Osteocyte (in vitro differentiated cells): ENCODE measurements at regions not wholly inside any gene's neighbourhood (a gene's known extent, or its start where the extent isn't known, plus 50 kb on each side); places are given as distances from the start of the nearest gene placed in this dataset.
"Not testable (repeated sequence)": the region's sequence is repeated elsewhere in the genome, so short reads cannot be mapped to it uniquely, and the experiment has no call there.

ENCODE experiments used
- DNase-seq: peaks from one replicate; pipeline ENCODE4 v3.0.0; 2021; ENCODE audit warnings: mixed read lengths; ENCODE audit not compliant: unreplicated experiment; ENCODE audit errors: extremely low spot score
- H3K27ac Mint-ChIP-seq: one replicate; pipeline ENCODE4 v1.8.0; 2021; ENCODE audit warnings: mild to moderate bottlenecking, mixed read lengths; ENCODE audit not compliant: unreplicated experiment
- H3K27me3 Mint-ChIP-seq: one replicate; pipeline ENCODE4 v1.8.0; 2021; ENCODE audit warnings: mixed read lengths; ENCODE audit not compliant: unreplicated experiment
- H3K36me3 Mint-ChIP-seq: one replicate; pipeline ENCODE4 v1.8.0; 2021; ENCODE audit warnings: mixed read lengths; ENCODE audit not compliant: unreplicated experiment
- H3K4me1 Mint-ChIP-seq: one replicate; pipeline ENCODE4 v1.8.0; 2021; ENCODE audit warnings: mixed read lengths; ENCODE audit not compliant: unreplicated experiment
- H3K4me3 Mint-ChIP-seq: one replicate; pipeline ENCODE4 v1.8.0; 2021; ENCODE audit warnings: mild to moderate bottlenecking, moderate library complexity, mixed read lengths; ENCODE audit not compliant: unreplicated experiment
- H3K9me3 Mint-ChIP-seq: one replicate; pipeline ENCODE4 v1.8.0; 2021; ENCODE audit warnings: mixed read lengths; ENCODE audit not compliant: unreplicated experiment
- TF ChIP-seq, protein P1 (sequence below): fragments of 200-600 bp; sonication (generic); IDR thresholded peaks from 2 replicates; pipeline ENCODE4 v1.5.0; 2021; ENCODE audit warnings: antibody characterized with exemption, mild to moderate bottlenecking, moderate library complexity

DNA sequence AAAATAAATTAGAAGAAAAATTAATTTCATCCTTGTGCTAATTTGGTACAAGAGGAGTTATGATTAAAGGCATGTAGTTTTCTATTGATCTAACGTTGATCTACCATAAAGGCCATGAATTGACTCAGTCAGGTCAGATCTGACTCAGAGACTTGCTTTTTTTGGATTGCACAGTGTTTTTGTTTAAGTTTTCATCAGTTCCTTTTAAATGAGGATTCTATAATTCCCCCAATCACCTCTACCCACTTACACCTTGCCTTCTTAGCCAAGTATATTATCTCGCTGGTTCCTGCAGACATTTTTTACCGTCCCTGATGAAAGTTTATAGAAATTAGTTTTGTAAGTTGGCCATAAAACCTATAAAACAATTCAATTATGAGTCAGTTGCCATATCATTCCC lies 132.4 kb upstream of the PALS2 start:
- Mint-ChIP-seq H3K4me3 (no peak overlapping the region), H3K27ac (no peak overlapping the region), H3K36me3 (no peaks in the 10 kb centered on the region), H3K4me1 (no peaks in the 10 kb centered on the region), H3K27me3 (peaks cover 8% of the 10 kb centered on the region), H3K9me3 (no peaks in the 10 kb centered on the region)
- TF ChIP-seq, protein P1, sequence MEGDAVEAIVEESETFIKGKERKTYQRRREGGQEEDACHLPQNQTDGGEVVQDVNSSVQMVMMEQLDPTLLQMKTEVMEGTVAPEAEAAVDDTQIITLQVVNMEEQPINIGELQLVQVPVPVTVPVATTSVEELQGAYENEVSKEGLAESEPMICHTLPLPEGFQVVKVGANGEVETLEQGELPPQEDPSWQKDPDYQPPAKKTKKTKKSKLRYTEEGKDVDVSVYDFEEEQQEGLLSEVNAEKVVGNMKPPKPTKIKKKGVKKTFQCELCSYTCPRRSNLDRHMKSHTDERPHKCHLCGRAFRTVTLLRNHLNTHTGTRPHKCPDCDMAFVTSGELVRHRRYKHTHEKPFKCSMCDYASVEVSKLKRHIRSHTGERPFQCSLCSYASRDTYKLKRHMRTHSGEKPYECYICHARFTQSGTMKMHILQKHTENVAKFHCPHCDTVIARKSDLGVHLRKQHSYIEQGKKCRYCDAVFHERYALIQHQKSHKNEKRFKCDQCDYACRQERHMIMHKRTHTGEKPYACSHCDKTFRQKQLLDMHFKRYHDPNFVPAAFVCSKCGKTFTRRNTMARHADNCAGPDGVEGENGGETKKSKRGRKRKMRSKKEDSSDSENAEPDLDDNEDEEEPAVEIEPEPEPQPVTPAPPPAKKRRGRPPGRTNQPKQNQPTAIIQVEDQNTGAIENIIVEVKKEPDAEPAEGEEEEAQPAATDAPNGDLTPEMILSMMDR: no peak
- no peak for DNase-seq

DNA sequence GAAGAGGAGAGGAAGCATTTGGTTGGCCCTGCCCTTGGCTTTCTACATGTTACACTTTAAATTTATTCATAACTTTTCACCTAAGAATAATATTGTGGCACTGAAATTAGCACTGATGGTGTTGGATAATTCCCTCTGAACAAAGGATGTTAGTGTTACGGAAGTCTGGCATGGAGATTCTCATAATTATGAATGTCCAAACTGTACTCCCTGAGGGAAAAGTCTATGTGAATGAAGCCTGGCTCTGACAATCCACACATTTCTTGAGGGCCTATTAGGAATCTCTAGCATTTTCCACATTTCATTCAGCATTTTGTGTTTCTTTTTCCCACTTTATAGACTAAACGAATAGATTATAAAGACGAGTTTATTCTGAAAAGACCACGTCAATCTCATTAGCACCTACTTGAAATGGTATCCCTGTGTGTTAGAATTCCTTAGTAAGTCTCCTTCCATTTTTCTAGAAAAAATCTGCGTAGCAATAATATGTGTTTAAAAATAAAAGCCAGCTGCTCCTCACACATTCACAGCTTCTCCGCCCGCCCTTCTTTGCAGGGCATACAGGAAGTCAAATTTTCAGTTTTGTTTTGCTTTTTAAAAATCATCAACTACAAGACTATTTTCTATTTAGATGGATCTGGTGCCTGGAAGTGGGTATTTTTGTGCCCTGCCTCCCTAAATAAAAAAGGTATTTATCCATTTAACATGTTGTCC lies 131.8 kb upstream of the PALS2 start:
- DNase-seq: no peak
- no peaks in the 10 kb centered on the region for H3K4me1 Mint-ChIP-seq
- no peak overlapping the region for H3K27ac Mint-ChIP-seq
- H3K36me3 Mint-ChIP-seq: no peaks in the 10 kb centered on the region
- no peak overlapping the region for H3K4me3 Mint-ChIP-seq
- H3K9me3 Mint-ChIP-seq: no peaks in the 10 kb centered on the region
- peaks cover 8% of the 10 kb centered on the region for H3K27me3 Mint-ChIP-seq
- TF ChIP-seq, protein P1: no peak

DNA sequence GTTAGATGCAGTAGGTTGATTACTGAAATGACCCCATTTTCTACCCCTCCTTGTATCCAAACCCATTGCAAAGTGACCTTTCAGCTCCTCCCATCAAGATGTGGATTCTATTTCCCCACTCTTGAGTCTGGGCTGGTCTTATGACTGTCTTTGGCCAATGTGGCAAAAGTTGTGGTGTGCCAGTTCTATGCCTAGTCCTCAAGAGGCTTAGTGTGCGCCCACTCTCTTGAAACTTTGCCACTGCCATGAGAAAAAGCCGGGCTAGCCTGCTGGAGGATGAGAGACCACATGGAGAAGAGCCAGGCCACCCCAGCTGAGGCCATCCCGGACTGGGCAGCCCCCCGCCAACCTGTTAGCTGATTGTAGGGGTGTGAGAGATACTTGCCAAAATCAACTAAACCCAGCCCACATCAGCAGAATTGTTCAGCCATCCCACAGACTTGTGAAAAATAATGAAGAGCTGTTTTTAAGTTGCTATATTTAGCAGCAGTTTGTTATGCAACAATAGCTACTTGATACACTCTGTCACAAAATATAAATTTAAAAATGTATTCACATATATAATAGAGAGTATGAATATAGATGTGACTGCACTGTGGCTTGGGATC lies 131.0 kb upstream of the PALS2 start:
- Mint-ChIP-seq H3K27me3 (peaks cover 8% of the 10 kb centered on the region), H3K4me1 (no peaks in the 10 kb centered on the region), H3K9me3 (no peaks in the 10 kb centered on the region), H3K4me3 (no peak overlapping the region), H3K27ac (no peak overlapping the region), H3K36me3 (no peaks in the 10 kb centered on the region)
- no peak for DNase-seq
- TF ChIP-seq, protein P1: no peak

DNA sequence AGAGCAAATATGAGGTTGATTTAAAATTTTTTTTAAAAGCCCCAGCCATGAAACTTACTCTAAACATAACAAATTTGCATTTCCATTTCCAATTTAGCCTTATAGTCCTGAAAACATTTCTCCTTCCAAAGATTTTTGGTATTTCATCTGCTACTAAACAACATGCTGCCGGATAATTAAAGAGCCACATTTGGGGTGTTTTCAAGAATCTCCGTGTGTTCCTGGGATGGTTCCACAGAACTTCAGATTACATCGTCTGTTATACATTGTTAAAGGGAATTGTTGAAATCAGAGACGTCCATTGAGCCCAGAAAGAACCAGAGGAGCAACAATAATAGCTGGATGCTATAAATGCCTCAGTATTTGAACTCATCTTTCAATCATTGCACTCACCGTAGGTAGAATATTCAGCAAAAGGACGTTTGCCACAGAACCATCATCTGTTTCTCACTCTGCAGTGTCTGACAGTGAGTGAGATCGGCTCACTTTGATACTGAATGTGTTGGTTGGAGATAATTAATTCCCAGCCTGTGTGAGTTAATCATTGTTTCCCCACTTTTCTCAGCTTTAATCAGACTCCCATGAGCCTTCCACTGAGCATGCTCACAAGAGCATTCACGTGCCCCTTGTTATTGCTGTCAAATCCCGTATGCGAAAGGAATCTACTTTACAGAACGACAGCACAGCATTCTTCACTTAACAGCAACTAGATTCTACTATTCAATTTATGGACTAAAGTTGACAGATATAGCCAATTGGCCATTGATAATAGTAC lies 128.4 kb upstream of the PALS2 start:
- no peaks in the 10 kb centered on the region for H3K9me3 Mint-ChIP-seq
- TF ChIP-seq, protein P1: no peak
- peaks cover 3% of the 10 kb centered on the region for H3K27me3 Mint-ChIP-seq
- no peaks in the 10 kb centered on the region for H3K36me3 Mint-ChIP-seq
- H3K4me1 Mint-ChIP-seq: no peaks in the 10 kb centered on the region
- H3K27ac Mint-ChIP-seq: no peak overlapping the region
- no peak overlapping the region for H3K4me3 Mint-ChIP-seq
- DNase-seq: no peak

DNA sequence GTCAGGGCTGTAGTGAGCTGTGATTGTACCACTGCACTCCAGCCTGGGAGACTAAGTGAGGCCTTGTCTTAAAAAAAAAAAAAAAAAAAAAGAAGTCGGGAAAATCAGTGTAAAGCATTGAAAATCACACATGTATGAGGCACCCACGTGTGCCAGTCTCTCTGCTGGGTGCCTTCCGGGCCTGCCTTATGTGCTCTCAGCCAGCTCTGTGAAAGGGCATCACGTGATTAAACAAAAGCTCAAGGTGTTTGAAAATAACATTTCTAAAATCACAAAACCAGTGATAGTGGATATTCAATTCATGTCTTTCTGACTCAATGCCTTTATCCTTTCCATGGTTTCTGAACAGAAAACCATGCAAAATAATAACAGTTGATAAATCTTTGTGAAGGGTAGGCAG lies 125.2 kb upstream of the PALS2 start:
- TF ChIP-seq, protein P1: no peak
- Mint-ChIP-seq H3K27me3 (peaks cover 3% of the 10 kb centered on the region), H3K27ac (no peak overlapping the region), H3K36me3 (no peaks in the 10 kb centered on the region), H3K4me1 (no peaks in the 10 kb centered on the region), H3K4me3 (no peak overlapping the region), H3K9me3 (no peaks in the 10 kb centered on the region)
- no peak for DNase-seq

DNA sequence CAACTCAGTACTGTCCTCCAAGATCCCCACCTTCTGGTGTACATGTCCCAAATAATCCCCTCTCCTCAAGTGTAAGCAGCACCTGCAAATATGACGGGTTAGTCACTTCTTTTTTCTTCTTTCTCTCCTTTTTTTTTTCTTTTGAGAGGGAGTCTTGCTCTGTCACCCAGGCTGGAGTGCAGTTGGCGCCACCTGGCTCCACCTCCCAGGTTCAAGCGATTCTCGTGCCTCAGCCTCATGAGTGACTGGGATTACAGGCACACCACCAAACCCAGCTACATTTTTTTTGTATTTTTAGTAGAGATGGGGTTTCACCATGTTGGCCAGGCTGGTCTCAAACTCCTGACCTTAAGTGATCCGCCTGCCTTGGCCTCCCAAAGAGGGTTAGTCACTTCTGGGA lies 123.8 kb upstream of the PALS2 start:
- not testable (repeated sequence) for H3K9me3 Mint-ChIP-seq, H3K27ac Mint-ChIP-seq, H3K4me3 Mint-ChIP-seq, H3K4me1 Mint-ChIP-seq, DNase-seq, H3K27me3 Mint-ChIP-seq, H3K36me3 Mint-ChIP-seq
